H9 (cell line): ENCODE measurements at regions not wholly inside any gene's neighbourhood (a gene's known extent, or its start where the extent isn't known, plus 50 kb on each side); places are given as distances from the start of the nearest gene placed in this dataset.

ENCODE experiments used
- DNase-seq: peaks from one replicate; pipeline ENCODE4 v3.0.0-alpha.2; 2017
- H2AFZ ChIP-seq: one replicate; pipeline ENCODE4 v1.6.1; 2013; ENCODE audit warnings: mild to moderate bottlenecking, low read length, control low read depth, moderate library complexity
- H2AK5ac ChIP-seq: 2 replicates; pipeline ENCODE4 v1.6.1; 2013; ENCODE audit warnings: low read length, control low read depth, mixed read lengths; ENCODE audit not compliant: insufficient read length
- H2BK120ac ChIP-seq: one replicate; pipeline ENCODE4 v1.6.1; 2013; ENCODE audit warnings: low read depth, mild to moderate bottlenecking, low read length, control low read depth, inconsistent platforms; ENCODE audit not compliant: poor library complexity, severe bottlenecking
- H2BK12ac ChIP-seq: 2 replicates; pipeline ENCODE4 v1.6.1; 2013; ENCODE audit warnings: low read length, control low read depth, mixed read lengths, low read depth; ENCODE audit not compliant: insufficient read length
- H2BK15ac ChIP-seq: 2 replicates; pipeline ENCODE4 v1.6.1; 2013; ENCODE audit warnings: low read depth, low read length, control low read depth
- H2BK20ac ChIP-seq: one replicate; pipeline ENCODE4 v1.6.1; 2013; ENCODE audit warnings: low read depth, mild to moderate bottlenecking, low read length, control low read depth, inconsistent platforms; ENCODE audit not compliant: poor library complexity, severe bottlenecking
- H2BK5ac ChIP-seq: 2 replicates; pipeline ENCODE4 v1.6.1; 2013; ENCODE audit warnings: low read length, control low read depth, mixed read lengths; ENCODE audit not compliant: insufficient read length
- H3K14ac ChIP-seq: 2 replicates; pipeline ENCODE4 v1.6.1; 2013; ENCODE audit warnings: low read length, control low read depth; ENCODE audit not compliant: insufficient read depth
- H3K18ac ChIP-seq: 2 replicates; pipeline ENCODE4 v1.6.1; 2013; ENCODE audit warnings: low read depth, mild to moderate bottlenecking, mixed read lengths, low read length, control low read depth; ENCODE audit not compliant: insufficient read length
- H3K23ac ChIP-seq: 2 replicates; pipeline ENCODE4 v1.6.1; 2013; ENCODE audit warnings: low read length, control low read depth, mixed read lengths, low read depth; ENCODE audit not compliant: insufficient read length
- H3K23me2 ChIP-seq: 2 replicates; pipeline ENCODE4 v1.6.1; 2013; ENCODE audit warnings: low read depth, mild to moderate bottlenecking, mixed read lengths, low read length, control low read depth; ENCODE audit not compliant: insufficient read length, poor library complexity, severe bottlenecking
- H3K27ac ChIP-seq: 2 replicates; pipeline ENCODE4 v1.5.1; 2013; ENCODE audit warnings: low read length, control low read depth, mixed read lengths, low read depth; ENCODE audit not compliant: insufficient read length
- H3K27me3 ChIP-seq: 2 replicates; pipeline ENCODE4 v1.6.1; 2013; ENCODE audit warnings: low read length, control low read depth, inconsistent platforms; ENCODE audit not compliant: insufficient read depth
- H3K4ac ChIP-seq: 2 replicates; pipeline ENCODE4 v1.6.1; 2013; ENCODE audit warnings: low read depth, mild to moderate bottlenecking, control low read depth, inconsistent platforms, low read length, moderate library complexity
- H3K4me1 ChIP-seq: 2 replicates; pipeline ENCODE4 v1.6.1; 2013; ENCODE audit warnings: low read length, control low read depth, inconsistent platforms; ENCODE audit not compliant: insufficient read depth
- H3K4me2 ChIP-seq: 2 replicates; pipeline ENCODE4 v1.6.1; 2013; ENCODE audit warnings: low read length, control low read depth, mixed read lengths; ENCODE audit not compliant: insufficient read length, insufficient read depth
- H3K56ac ChIP-seq: 2 replicates; pipeline ENCODE4 v1.6.1; 2013; ENCODE audit warnings: low read depth, mild to moderate bottlenecking, mixed read lengths, low read length, control low read depth; ENCODE audit not compliant: insufficient read length
- H3K79me1 ChIP-seq: 2 replicates; pipeline ENCODE4 v1.6.1; 2013; ENCODE audit warnings: low read depth, mild to moderate bottlenecking, moderate library complexity, low read length, control low read depth, inconsistent platforms; ENCODE audit not compliant: insufficient read depth, poor library complexity, severe bottlenecking
- H3K79me2 ChIP-seq: 2 replicates; pipeline ENCODE4 v1.6.1; 2013; ENCODE audit warnings: low read length, control low read depth, inconsistent platforms; ENCODE audit not compliant: insufficient read depth
- H3K9ac ChIP-seq: 2 replicates; pipeline ENCODE4 v1.6.1; 2013; ENCODE audit warnings: low read length, control low read depth, mixed read lengths; ENCODE audit not compliant: insufficient read length; ENCODE audit errors: extremely low read depth
- H3K9me3 ChIP-seq: one replicate; pipeline ENCODE4 v1.6.1; 2013; ENCODE audit warnings: low read depth, low read length, inconsistent platforms; ENCODE audit not compliant: control insufficient read depth
- H3T11ph ChIP-seq: one replicate; pipeline ENCODE4 v1.6.1; 2013; ENCODE audit warnings: mild to moderate bottlenecking, low read length, control low read depth, inconsistent platforms
- H4K20me1 ChIP-seq: one replicate; pipeline ENCODE4 v1.6.1; 2013; ENCODE audit not compliant: control insufficient read depth, insufficient read length, insufficient read depth
- H4K5ac ChIP-seq: 2 replicates; pipeline ENCODE4 v1.6.1; 2013; ENCODE audit warnings: low read depth, mild to moderate bottlenecking, mixed read lengths, low read length, control low read depth; ENCODE audit not compliant: insufficient read length
- H4K8ac ChIP-seq: replicated peaks from 2 replicates; pipeline ENCODE4 v1.6.1; 2013; ENCODE audit warnings: low read length, control low read depth, mixed read lengths, low read depth; ENCODE audit not compliant: insufficient read length
- H4K91ac ChIP-seq: 2 replicates; pipeline ENCODE4 v1.6.1; 2013; ENCODE audit warnings: low read depth, mild to moderate bottlenecking, moderate library complexity, mixed read lengths, low read length, control low read depth; ENCODE audit not compliant: insufficient read length
- H3K27ac Mint-ChIP-seq, 3 experiments: 2 replicates in 2 of 3; 3 replicates in 1 of 3; pipeline ENCODE4 v1.8.0; 2020 to 2021; ENCODE audit warnings: mixed read lengths in 3 of 3, mild to moderate bottlenecking in 1 of 3, moderate library complexity in 1 of 3
- H3K27me3 Mint-ChIP-seq: 2 replicates; pipeline ENCODE4 v1.8.0; 2021; ENCODE audit warnings: low read depth, mild to moderate bottlenecking, moderate library complexity, mixed read lengths
- H3K36me3 Mint-ChIP-seq, 3 experiments: 2 replicates in 2 of 3; 3 replicates in 1 of 3; pipeline ENCODE4 v1.8.0; 2020 to 2021; ENCODE audit warnings: low read depth in 3 of 3, mixed read lengths in 3 of 3; ENCODE audit not compliant: insufficient read depth in 1 of 3
- H3K4me1 Mint-ChIP-seq, 2 experiments: 2 replicates each; pipeline ENCODE4 v1.8.0; 2020; ENCODE audit warnings: mixed read lengths in 2 of 2
- H3K4me3 Mint-ChIP-seq, 2 experiments: 2 replicates in 1 of 2; 3 replicates in 1 of 2; pipeline ENCODE4 v1.8.0; 2020 to 2021; ENCODE audit warnings: mild to moderate bottlenecking in 2 of 2, mixed read lengths in 2 of 2, moderate library complexity in 1 of 2
- H3K9me3 Mint-ChIP-seq, 2 experiments: 2 replicates in 1 of 2; 3 replicates in 1 of 2; pipeline ENCODE4 v1.8.0; 2020; ENCODE audit warnings: mild to moderate bottlenecking in 2 of 2, mixed read lengths in 2 of 2, moderate library complexity in 1 of 2
- WGBS: extraction: QIAGEN DNeasy Blood & Tissue Kit; methylation state at CpG from one replicate; pipeline ENCODE4 v1.1.7; 2013; ENCODE audit warnings: missing lambda C conversion rate, low lambda C conversion rate, mixed read lengths; ENCODE audit not compliant: insufficient read length; ENCODE audit errors: extremely low coverage; 5-methylcytosine and 5-hydroxymethylcytosine counted together
- TF ChIP-seq, protein P1 (sequence below): fragments of 200-600 bp; sonication (generic); conservative IDR thresholded peaks from 3 replicates; pipeline ENCODE4 v1.8.0; 2021; ENCODE audit warnings: antibody characterized with exemption, mild to moderate bottlenecking

GRCh38 chr15:87245592-87245991 lies 1010.9 kb downstream of the NTRK3 start:
- no peak overlapping the region for H3K4me2 ChIP-seq
- no peaks in the 10 kb centered on the region for H3K9me3 ChIP-seq
- H2BK120ac ChIP-seq = no peak overlapping the region
- H4K91ac ChIP-seq = no peak overlapping the region
- peaks cover 5 to 6% of the 10 kb centered on the region in 2 experiments; a peak in 4 of 5 replicates for H3K9me3 Mint-ChIP-seq
- DNase-seq = no peak
- no peak overlapping the region for H3K23ac ChIP-seq
- no peaks in the 10 kb centered on the region for H3K79me2 ChIP-seq
- no peak overlapping the region for H3K56ac ChIP-seq
- no peak overlapping the region for H3K27ac ChIP-seq
- no CpG with 5 or more reads among the region's 5 CpGs for WGBS
- H3K23me2 ChIP-seq = no peaks in the 10 kb centered on the region
- H2BK15ac ChIP-seq = no peak overlapping the region
- TF ChIP-seq, protein P1, sequence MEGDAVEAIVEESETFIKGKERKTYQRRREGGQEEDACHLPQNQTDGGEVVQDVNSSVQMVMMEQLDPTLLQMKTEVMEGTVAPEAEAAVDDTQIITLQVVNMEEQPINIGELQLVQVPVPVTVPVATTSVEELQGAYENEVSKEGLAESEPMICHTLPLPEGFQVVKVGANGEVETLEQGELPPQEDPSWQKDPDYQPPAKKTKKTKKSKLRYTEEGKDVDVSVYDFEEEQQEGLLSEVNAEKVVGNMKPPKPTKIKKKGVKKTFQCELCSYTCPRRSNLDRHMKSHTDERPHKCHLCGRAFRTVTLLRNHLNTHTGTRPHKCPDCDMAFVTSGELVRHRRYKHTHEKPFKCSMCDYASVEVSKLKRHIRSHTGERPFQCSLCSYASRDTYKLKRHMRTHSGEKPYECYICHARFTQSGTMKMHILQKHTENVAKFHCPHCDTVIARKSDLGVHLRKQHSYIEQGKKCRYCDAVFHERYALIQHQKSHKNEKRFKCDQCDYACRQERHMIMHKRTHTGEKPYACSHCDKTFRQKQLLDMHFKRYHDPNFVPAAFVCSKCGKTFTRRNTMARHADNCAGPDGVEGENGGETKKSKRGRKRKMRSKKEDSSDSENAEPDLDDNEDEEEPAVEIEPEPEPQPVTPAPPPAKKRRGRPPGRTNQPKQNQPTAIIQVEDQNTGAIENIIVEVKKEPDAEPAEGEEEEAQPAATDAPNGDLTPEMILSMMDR = no peak
- no peaks in the 10 kb centered on the region for H3K27me3 ChIP-seq
- no peaks in the 10 kb centered on the region for H3K79me1 ChIP-seq
- no peaks in the 10 kb centered on the region for H3K27me3 Mint-ChIP-seq
- H2BK20ac ChIP-seq = no peak overlapping the region
- no peak overlapping the region for H2AK5ac ChIP-seq
- no peak overlapping the region for H4K8ac ChIP-seq
- no peak overlapping the region for H3K9ac ChIP-seq
- H4K20me1 ChIP-seq = no peaks in the 10 kb centered on the region
- no peak overlapping the region for H3K14ac ChIP-seq
- no peak overlapping the region for H3K4ac ChIP-seq
- no peak overlapping the region for H2AFZ ChIP-seq
- H3T11ph ChIP-seq = no peak overlapping the region
- no peak overlapping the region for H2BK12ac ChIP-seq
- no peak overlapping the region for H3K18ac ChIP-seq
- H3K27ac Mint-ChIP-seq = no peak overlapping the region
- H3K4me1 ChIP-seq = no peaks in the 10 kb centered on the region
- H3K4me3 Mint-ChIP-seq = no peak overlapping the region
- H2BK5ac ChIP-seq = no peak overlapping the region
- no peaks in the 10 kb centered on the region; a peak in 1 of 7 replicates for H3K36me3 Mint-ChIP-seq
- no peak overlapping the region for H4K5ac ChIP-seq
- H3K4me1 Mint-ChIP-seq = no peaks in the 10 kb centered on the region
